GM12874 (cell line): ENCODE measurements at regions not wholly inside any gene's neighbourhood (a gene's known extent, or its start where the extent isn't known, plus 50 kb on each side); places are given as distances from the start of the nearest gene placed in this dataset.

Experiments used
- TF ChIP-seq, protein P1 (sequence below): IDR thresholded peaks from 2 replicates; pipeline ENCODE4 v1.5.1; 2011; ENCODE audit warnings: low read depth, mild to moderate bottlenecking, control low read depth, low read length, moderate library complexity; ENCODE audit not compliant: insufficient read depth

DNA sequence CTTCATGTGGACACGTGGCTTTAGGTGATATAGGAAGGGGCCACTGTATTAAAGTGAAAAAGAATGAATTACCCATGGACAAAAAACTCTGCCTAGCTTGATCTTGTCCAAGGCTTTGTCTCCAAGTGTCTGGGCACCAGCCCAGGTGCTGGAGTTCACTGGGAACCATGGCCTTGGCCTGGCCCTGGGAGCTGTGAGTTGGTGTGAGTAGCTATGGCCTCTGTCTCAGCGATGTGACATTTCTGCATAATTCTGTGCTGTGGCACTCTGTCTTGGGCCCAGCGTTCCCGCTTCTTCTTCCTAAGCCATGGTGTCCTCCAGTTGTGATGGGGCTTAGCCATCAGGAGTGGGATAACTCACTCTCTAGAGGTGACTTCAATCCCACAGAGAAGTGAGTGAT lies 119.0 kb upstream of the PPP2R2D start:
- TF ChIP-seq, protein P1, sequence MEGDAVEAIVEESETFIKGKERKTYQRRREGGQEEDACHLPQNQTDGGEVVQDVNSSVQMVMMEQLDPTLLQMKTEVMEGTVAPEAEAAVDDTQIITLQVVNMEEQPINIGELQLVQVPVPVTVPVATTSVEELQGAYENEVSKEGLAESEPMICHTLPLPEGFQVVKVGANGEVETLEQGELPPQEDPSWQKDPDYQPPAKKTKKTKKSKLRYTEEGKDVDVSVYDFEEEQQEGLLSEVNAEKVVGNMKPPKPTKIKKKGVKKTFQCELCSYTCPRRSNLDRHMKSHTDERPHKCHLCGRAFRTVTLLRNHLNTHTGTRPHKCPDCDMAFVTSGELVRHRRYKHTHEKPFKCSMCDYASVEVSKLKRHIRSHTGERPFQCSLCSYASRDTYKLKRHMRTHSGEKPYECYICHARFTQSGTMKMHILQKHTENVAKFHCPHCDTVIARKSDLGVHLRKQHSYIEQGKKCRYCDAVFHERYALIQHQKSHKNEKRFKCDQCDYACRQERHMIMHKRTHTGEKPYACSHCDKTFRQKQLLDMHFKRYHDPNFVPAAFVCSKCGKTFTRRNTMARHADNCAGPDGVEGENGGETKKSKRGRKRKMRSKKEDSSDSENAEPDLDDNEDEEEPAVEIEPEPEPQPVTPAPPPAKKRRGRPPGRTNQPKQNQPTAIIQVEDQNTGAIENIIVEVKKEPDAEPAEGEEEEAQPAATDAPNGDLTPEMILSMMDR: no peak

DNA sequence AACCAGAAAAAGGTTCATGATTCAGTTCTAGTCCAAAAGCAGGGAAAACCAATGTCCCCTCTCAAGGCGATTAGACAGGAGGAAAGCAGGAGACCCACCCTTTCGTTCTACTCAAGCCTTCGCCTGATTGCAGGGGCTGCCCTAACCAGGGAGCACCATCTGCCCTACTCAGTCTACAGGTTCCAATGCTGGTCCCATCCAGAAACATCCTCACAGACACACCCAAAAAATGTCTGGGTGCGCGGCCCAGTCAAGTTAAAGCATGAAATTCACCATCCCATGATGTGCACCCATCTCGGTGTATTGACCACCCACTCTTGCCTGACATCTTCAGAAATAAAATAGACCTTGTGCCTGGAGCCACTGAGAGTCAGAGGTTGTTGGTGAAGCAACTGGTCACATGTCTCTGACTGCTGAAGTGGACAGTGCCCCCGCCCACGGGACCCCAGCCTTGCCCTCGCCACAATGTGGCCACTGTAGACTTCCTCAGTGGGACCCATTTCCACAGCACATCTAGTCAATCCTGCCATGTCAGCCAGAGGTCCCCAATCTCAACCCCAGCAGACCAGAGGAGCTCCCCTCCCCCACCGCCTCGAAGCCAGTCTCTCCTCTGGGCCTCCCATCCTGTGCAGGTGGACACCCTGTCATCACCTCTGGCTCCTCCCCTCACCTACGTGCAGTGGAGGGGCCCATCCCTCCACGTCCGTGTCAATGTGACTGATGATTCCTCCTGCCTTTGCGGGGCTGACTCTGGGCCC lies 116.3 kb upstream of the PPP2R2D start:
- TF ChIP-seq, protein P1: no peak

DNA sequence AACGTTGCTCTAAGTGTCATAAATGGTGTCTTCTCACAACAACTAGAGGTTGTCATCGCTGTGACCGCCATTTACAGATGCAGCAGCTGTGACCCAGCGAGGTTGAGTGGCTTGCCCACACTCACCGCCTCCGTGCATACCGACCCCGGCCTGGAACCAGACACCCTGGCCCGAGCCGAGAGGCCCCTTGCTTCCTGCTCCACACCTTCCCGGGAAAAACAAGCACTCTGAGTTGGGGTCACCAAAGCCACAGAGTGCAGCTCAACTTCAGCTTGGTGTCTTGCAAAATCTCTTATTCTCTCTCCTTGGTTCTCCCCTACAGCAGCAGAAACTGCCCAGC lies 115.7 kb upstream of the PPP2R2D start:
- TF ChIP-seq, protein P1: no peak

DNA sequence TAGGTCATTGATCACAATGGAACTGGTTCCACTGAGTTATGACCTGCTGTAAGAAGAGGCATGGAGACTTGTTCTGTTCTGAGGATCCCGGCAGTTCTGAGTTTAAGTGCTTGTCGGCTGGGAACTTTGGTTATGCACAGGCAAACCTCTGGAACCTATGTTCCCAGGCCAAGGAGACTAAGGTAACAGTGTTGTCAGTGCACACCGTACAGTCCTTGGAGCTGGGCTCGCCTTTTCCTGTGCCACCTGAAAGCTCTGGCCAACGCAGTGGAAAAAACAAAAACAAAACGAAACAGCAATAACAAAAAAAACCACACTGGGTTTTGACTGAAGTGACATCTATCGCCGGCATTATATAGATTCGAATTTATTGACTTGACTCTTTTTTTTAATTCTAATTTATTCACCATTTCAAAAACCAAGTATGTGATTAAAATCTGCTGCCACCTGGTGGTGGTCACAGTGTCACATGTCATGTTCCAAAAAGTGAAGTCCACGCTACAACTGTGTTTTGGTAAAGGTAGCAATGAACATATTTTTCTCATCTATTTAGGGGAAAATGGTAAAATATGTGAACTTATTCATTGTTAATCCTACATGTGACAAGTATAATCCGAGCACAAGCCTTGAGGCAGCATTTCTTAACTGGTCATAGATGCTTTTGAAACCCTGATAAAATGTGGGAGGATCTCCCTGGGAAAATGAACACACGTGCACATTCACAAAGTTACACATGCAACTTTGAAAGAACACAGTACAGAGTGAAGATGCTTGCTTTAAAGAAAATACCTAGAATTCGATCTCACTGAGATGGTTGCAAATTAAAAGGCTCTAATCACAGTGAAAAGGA lies 113.8 kb upstream of the PPP2R2D start:
- TF ChIP-seq, protein P1: peak; percentile 14; the same call in 1 of the 2 replicates

DNA sequence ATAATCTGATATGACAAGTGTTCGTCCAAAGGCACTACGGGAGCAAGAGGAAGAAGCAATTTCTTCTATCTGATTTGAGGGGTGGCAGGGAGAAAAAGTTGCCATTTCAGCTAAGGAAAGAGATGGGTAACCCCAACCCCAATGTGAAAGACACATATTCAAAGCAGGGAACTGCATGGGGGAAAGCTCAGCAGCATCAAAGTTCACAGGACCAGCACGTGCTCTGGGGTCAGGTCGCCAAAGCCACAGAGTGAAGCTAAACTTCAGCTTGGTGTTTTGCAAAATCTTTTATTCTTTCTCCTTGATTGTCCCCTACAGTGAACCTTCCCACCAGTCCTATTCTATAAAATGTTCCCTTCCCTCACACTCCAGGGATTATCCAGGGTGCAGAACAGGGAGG lies 112.8 kb upstream of the PPP2R2D start:
- TF ChIP-seq, protein P1: no peak

DNA sequence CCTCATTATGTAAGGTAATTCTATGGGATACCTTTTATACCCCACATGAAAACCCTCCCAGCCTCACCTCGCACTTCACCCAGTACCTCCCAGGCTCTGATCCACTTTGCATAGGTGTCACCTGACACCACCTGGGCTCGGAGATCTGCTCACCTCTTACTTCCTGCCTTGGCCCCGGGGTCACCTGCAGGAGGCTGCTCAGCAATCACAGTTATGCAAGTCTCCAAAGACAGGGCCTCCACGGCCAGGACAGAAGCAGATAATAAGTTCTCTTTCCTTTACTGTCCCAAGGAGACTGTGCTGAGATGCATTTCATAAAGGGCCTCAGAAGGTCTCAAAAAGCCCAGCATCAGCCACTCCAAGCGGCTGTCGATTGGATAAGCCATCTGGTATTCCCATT lies 112.4 kb upstream of the PPP2R2D start:
- TF ChIP-seq, protein P1: no peak

DNA sequence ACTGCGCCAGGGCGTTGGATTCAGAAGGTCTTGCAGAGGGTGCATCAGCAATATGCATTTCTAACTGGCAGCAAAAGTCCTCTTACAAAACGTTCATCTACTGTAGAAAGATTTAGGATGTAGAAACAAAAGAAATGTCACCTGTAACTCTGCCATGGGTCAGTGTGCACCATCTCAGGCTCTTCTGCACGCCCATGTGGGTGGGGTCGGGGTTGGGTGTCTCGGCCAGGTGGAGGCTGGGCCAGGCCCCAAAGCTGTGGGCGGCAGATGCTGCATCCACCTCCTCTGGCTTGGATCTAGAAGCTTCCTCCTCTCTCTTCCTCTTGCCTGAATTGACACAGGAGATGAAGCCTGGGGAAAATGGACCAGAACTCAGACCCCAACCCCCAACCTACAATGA lies 111.3 kb upstream of the PPP2R2D start:
- TF ChIP-seq, protein P1: no peak
